GM18867 (cell line): ENCODE measurements at regions not wholly inside any gene's neighbourhood (a gene's known extent, or its start where the extent isn't known, plus 50 kb on each side); places are given as distances from the start of the nearest gene placed in this dataset.

Experiments used
- ATAC-seq: cut with Tn5 transposase; IDR thresholded peaks from one replicate; pipeline ENCODE4 v1.9.1; 2021; ENCODE audit warnings: mild to moderate bottlenecking, moderate library complexity; ENCODE audit not compliant: unreplicated experiment

- no peak for ATAC-seq
Measured at GRCh38 chr1:70916034-70916427, 131.6 kb downstream of the PTGER3 start.

- no peak for ATAC-seq
Measured at GRCh38 chr1:70919706-70920323, 127.8 kb downstream of the PTGER3 start.
